GM21367 (cell line): ENCODE measurements at regions not wholly inside any gene's neighbourhood (a gene's known extent, or its start where the extent isn't known, plus 50 kb on each side); places are given as distances from the start of the nearest gene placed in this dataset.

Source experiments
- ATAC-seq: cut with Tn5 transposase; IDR thresholded peaks from one replicate; pipeline ENCODE4 v1.9.1; 2021; ENCODE audit not compliant: unreplicated experiment

DNA sequence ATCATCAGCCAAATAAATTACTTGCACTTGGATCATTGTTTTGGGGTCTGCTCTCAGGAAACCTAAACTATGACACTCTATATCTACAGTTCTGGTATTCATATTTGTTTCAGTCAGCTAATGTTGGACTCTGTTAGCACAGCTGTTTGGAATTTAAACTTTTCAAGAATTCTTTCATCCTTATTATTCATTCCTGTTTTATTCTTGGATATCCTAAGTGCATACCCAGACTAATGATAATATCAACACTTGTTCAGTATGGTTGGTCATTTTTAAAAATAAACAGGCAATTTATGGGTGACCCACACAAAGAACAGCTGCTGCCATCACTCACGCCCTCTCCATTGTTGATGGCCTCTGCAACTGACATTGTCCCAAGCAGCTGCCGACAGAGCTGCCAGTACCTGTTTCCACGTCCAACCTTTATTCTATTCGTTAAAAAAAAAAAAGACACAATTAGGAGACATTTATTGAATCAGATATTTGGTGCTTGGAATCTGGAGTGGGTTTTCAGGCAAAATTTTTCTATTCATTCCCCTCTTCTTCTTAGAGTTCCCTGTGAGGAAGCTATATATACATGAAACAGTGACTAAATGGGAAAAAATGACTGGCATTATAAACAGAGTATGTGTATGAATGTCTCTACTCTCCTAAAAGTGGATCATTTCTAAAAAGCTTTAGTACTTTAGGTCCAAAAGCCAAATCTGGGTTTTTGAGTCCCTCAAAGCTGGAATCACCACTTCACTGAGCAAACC is 252.1 kb upstream of the NAV3 start:
- ATAC-seq, result no peak

DNA sequence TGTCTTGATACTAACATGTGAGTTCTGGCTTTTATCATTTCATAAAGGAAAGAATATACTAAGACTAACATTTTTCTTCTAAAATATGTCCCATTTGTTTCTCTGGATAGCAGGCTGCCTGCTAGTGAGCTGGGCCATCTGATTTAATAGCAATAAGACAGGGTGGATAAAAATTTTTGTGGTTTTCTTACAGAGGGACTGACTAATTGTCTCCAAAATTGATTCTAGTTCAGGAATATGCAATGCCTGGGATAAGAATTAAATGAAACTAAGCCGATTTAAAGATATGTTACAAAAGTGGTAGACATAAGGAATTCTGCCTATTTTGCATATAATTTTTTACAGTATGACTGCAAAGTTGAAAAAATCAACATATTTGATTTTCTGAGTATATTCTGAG is 252.9 kb upstream of the NAV3 start:
- no peak for ATAC-seq

DNA sequence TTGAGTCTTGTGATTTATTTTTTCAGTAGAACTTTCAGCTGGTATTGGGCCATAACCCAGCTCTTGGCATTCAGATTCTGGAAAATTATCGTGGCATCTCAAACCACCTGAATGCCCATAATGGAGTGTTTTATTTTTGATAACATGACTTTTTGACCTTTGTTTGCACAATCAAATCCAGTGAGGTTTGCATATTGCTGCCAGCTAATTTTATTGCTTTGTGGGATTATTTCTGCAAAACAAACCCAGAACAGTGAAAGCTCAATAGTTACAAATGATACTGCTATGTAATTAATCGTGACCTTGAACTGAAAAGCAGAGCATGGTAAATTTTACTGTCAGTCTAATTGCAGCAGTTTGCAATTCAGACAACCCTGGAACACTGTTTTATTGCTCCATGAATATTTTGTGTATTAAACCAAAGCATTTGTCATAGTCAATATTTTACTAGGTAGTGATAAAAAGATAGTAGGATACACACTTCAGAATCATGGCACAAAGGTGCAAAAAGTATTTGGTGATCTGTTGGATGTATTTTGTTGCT is 255.2 kb upstream of the NAV3 start:
- no peak for ATAC-seq

DNA sequence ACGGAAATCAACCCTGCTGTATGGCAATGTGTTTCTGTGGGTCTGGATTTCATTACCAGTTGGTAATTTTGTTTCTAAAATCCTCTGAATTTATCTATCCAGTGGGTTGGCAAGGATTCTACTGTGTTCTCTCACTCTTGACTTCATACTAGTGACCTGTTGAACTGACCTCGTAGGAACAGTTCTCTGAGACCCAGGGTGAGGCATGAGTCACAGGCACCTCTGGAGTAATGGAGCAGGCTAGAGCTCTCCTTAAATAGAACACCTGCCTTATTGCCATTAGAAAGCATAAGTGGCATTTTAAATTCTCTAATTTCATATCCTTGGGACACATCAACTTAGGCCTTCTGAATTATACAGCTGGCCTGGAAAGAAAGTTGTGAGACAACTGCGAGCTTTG is 258.3 kb upstream of the NAV3 start:
- no peak for ATAC-seq

DNA sequence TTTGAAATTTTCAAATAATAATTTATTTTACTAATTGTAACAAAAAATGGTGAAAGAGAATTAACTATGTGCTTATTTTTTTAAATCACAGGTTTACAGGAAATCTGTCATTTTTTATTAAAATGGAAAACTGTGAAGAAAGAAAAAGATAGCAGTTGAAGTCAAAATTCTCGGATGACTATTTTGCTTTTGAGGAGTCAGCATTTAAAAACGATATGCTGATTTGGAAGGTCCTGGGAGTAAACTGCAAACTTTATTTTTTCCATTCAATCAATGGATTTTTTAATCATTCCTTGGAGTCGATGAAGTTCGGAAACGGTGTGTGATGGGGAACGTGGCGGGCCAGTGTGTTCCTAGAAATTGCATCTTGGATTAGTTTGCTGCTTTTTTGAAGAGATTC is 258.9 kb upstream of the NAV3 start:
- ATAC-seq, result no peak

DNA sequence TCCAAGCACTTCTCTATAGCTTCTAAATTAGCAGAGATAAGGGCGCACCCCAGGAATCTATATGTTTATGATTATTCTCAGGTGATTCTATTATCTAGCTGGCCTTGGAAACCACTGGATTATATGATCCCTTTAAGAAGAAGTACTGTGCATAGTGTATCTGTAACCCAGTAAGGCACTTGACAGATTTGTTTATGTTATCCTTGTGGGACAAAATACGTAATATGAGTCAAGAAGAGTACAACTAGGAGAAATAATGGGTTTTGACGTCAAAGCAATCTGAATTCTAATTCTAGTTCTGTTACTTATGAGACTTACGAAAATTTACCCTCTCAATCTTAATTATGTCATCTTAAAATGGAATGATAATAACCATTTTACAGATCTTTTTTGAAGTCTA is 259.6 kb upstream of the NAV3 start:
- ATAC-seq, result no peak

DNA sequence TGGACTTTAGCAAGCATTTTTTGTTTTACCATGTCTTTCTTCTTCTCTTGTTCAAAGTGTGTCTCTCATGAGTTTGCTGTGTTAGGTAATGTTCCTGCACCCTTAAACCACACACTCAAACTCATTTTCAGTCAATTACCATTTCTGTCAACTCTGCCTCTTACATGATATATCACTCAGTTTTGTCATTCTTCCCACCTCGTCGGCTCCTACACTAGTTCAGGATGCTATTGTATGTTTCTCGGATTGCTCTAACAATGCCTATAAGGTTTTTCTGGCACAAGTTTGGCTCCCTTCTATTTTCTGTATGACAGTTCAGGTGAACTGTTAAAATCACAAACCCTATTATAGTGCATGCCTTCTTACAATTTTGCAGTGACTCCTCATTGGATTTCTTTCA is 260.8 kb upstream of the NAV3 start:
- no peak for ATAC-seq

DNA sequence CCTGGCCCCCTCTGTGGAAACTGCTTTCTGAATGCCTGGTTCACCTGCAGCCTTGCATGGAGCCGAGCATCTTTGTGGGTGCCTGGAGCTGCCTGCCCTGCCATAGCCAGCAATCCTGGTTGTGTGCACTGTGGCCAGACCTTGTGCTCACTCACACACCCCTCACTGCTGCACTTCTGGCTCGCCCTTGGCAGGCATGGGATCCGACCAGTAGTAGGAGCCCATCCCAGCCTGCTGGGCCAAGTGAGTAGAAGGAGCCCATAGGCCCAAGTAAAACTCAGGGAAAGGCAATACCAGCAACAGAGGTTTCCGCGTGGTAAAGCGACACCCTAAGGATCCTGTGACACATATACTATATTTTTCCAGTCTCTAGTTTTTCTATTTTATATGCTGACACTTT is 270.0 kb upstream of the NAV3 start:
- no peak for ATAC-seq

DNA sequence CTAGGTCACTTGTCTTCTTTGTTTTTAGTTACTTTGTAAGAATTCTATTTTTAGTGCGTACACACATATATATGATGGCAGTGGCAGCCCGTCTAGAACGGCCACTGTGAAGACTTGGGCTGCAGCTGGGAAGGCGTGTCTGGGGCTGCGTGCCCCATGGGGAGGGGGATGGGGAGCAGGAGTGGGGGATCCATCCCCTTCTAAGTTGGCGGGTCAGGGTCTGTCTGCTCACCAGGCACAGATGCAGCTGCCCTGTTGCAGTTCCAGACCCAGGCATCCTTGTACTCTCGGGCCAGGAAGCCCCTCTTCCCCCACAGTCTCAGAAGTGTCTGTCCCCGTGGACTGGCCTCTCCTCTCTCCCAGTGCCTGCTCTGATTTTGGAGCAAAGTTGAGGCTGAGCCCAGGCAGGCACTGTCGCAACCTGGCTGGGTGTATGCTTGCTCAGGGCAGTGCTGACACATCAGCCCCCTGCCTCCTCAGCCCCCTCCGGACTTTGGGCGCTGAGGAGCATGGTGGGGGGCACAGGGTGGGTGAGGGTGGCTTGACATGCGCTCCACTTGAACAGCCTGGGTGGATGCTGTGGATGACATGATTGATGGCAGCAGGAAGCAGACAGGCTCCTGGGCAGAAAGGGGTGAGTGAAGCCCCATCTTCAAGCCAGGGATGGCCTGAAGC is 271.2 kb upstream of the NAV3 start:
- ATAC-seq, result no peak

DNA sequence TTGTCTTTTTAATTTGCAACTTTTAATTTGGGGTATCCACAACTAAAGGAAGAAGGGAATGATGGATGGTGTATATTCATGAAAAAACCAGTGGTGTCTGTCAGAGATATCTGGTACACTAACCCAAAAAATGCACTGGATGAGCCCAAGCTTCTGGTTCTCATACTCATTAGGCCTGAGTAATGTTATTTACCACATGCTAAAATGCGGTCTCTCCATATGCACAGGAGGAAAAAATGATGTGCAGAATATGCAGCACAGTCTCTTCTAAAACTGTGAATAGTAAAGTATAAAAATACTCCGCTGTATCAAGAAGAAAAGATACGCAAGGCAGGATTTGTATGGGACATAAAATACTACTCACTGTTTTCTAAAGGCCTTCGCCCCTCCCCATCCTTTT is 275.6 kb upstream of the NAV3 start:
- ATAC-seq, result no peak

DNA sequence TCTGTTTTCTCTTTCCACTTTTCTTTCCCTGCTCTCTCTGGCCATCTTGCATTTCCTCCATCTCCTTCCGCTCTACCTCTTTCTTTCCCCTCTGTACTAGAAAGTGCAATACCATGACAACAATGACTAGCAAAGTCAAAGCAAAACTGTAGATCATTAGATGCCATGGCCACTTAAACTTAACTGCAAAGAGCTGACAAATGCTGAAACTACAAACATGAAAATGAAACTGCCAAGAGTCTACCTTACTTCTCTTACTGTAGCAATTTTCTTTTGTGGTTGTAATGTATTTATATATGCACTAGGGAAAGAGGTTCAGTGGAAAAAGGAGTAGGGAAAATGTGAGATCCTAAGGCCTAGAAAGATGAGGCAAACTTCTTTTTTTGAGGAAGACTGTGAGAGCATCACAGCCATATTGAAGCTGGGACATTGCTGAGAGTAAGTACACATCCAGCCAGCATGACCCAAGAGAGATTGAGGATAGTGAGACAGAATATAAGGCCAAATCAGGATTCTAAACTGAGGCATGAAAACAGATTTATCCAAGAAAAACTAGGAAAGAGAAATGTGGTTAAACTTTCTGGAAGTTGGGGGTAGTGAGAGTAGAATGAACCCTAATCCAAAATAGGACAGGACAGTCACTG is 276.6 kb upstream of the NAV3 start:
- ATAC-seq, result peak; percentile 100

DNA sequence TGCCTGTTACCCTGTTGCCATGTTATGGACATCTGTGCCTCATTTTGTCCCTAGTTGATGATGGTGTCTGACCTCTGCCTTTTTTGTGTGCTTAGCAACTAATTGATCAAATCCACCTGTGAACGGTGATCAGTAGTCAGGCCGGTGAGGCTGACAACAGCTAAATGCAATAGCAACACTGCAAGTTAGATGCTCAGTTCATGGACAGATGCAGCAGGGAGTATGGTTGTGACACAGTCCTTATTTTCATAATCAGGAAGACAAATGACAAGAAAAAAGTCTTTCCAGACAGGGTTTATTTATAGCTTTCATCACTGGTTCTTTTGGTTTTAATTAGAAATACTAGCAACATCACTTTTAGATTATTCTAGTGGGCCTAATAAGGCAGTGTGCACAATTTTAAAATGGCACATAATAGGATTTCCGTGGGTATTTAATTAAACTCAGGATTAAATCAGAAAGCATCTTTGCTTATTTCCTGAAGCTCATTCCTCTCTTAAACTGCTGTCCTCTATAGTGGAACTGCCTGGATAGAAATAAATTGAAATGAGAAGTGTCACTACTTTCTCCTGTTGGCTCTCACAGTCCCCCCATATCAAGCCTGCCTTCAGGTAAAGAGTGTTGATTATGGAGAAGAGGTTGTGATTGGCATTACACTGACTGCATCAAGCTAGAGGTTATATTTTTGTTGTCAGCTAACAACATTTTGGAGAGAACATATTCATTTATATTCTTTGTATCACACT is 281.1 kb upstream of the NAV3 start:
- ATAC-seq, result no peak

DNA sequence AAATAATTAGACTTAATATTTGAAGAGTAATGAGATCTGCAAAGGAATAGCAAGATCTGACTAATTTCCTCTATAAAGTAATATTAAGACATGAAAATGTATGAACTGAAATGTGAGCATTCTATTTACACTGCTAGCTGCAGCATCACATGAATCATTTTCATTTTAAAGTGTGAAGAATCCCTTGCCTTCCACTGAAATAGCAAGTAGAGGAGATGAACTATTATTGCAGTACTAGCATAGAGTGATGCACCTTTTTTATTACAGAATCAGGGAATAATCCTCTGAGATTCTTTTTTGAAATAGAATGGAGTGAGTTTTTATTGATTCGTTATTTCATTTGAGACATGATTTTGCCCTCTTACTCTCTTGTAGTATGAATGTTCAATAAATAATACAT is 281.9 kb upstream of the NAV3 start:
- no peak for ATAC-seq

DNA sequence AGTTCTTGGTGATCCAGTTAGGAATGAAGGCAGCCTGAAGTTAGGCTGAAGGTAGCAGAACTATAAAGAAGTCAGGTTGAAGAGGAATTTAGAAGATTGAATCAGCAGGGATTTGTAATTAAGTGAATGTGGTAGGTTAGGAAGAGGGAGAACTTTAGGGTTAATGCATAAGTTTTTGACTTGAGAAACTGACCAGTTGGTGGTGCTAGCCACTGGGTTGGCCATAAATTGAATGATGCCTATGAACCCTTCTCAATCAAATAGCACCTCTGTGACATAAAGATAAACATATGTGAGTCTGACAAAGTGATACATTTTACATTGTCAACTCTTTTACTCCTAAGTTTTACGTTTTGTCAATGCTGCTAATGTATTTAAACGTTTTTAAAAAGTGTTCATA is 290.6 kb upstream of the NAV3 start:
- no peak for ATAC-seq

DNA sequence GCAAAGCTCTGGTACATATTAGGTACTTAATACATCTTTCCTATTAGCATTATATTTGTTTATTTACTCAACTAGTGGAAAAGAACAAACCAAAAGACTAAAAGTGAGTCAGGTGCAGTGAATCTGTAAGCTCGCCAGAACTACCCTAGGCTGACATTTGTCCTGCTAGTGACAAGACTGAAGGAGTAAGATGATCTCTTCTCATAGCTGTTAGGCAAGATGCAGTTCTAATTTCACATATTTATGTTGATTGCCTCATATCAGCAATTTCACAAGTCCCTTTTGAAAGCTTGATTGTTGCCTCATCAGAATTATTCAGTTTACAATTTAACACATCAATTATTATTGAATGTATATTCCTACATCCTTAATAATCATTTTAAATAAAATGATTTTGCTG is 293.0 kb upstream of the NAV3 start:
- ATAC-seq, result no peak

DNA sequence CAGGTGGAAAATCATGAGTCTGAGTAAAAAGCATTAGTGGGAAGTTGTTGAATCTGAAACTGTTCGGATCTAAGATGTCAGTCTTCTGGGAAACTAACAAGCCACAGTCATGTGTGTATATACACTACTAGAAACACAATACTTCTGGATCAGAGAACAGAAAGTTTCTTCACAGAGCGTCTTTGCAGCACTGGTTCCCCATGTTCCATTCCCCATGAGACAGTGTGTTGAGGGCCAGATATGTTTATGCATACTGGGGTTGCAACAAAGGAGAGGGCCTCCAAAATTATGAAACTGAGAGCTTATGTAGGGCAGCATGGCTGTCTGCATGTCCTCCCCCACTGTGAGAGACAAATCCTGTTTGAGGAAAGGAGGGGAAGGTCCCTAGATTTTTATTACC is 295.0 kb upstream of the NAV3 start:
- ATAC-seq, result no peak

DNA sequence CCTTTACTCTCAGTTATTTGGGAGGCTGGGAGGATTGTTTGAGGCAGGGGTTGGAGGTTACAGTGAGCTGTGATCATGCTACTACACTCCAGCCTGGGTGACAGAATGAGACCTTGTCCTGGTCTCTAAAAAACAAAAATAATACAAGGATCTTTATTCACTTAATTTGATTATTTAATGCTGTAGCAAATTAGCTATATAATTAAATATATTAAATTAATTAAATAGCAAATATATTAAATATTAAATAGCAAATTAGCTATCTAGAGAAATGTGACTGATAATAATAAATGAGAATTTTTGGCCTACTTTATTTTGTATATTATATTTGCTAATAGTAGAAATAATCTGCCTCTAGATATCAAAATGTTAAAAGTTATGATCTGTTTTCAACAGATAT is 298.8 kb upstream of the NAV3 start:
- ATAC-seq, result no peak

DNA sequence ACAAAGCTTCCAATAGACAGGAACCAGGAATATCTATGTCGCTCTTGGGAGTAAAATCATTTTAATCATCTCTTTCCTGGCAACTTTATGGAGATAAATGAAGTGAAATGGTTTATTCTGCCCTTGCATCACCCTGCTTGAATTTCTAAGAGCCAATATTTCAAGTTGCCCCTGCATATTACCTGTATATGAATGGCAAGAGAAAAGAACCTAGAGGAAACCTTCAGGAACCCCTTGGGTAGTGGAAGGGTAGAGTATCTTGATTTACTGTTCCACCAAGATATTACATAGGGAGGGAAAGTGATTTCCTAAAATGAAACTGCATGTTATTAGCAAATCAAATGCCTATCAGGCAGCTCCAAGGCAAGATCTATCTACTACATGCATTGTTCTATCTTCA is 308.4 kb upstream of the NAV3 start:
- ATAC-seq, result no peak

DNA sequence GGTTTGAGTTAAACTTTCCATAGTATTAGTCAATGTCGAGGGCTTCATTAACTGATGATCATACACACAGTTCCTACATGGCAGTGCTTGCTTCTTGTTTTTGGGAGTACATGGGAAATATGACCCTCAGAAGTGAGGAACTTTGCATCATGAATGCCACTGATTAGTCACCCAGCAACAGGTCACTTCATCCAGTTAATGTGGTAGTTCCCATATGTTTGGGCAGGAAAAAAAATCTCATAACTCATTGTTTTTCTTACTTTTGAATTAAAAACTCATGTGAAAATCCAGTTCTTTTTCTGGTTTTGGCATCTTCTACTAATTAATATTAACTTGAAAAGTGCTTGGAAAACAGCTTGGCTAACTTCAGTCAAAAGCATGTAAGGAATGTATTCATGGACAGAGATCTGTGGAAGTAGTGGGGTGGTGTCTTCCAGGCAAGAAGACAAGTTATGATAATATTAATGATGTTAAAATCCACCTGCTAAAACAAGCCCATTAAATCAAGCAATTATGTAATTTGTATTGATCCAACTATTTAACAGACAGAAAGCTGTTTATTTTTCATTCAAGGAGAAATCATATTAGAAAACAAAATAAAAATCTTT is 309.1 kb upstream of the NAV3 start:
- ATAC-seq, result no peak

DNA sequence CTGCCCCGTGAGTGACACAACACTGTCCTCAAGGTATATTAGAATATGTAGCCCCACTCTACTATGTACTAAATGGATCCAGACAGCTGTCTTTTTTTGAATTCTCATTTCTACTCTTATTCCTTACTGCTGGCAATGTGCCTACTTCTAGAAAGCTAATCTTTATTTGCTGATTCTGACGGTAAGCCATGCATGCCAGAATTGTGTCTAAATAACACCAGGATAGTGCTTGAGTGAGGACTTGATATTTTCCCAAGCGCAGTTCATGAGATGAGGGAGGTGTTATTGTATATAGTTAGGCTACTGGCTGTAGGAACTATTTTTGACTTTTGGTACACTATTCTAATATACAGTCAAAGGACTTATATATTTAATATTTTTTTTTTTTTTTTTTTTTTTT is 316.2 kb upstream of the NAV3 start:
- no peak for ATAC-seq

DNA sequence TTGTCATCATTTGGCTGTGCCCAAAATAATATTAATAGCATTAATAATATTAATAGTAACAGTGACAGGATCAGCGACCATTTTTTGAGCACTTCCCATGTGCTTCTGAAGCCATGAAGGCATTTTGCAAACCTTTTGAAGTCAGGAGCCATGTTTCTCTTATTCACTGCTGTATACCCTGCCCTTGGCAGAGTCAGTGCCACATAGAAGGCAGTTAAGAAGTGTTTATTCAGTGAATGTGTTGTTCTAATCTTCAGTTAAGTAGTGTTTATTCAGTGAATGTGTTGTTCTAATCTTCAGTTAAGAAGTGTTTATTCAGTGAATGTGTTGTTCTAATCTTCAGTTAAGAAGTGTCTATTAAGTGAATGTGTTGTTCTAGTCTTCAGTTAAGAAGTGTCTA is 319.7 kb upstream of the NAV3 start:
- ATAC-seq, result no peak
